ENCODE measurements at regions not wholly inside any gene's neighbourhood (a gene's known extent, or its start where the extent isn't known, plus 50 kb on each side); places are given as distances from the start of the nearest gene placed in this dataset.
"Not testable (repeated sequence)": the region's sequence is repeated elsewhere in the genome, so short reads cannot be mapped to it uniquely, and the experiment has no call there.

- TF ChIP-seq CTCF (IDR thresholded peaks at IDR 0.05), result no peak
- Histone ChIP-seq H3K4me3 (no peak overlapping the region), H3K9me3 (peaks cover 9% of the 10 kb centered on the region), H3K4me1 (no peaks in the 10 kb centered on the region), H3K36me3 (no peaks in the 10 kb centered on the region), H3K27me3 (ENCODE audit: low read depth) (no peaks in the 10 kb centered on the region), H3K27ac (no peak overlapping the region)
- no peak for ATAC-seq
- intact Hi-C loops (cut with DNase I), result no loop called here
- no peak for DNase-seq
These were observed 1723.5 kb upstream of the LRRTM1 start for GRCh38 chr2:82027921-82028615.

GRCh38 chr2:82023710-82024109 is 1719.2 kb upstream of the LRRTM1 start:
- no peaks in the 10 kb centered on the region for H3K9me3 ChIP-seq
- DNase-seq (no peak), ATAC-seq (no peak)
- no peaks in the 10 kb centered on the region for H3K36me3 ChIP-seq
- H3K4me3 ChIP-seq, result no peak overlapping the region
- no peaks in the 10 kb centered on the region for H3K4me1 ChIP-seq
- TF ChIP-seq CTCF (IDR thresholded peaks at IDR 0.05), result no peak
- intact Hi-C loops (cut with DNase I), result no loop called here
- no peaks in the 10 kb centered on the region for H3K27me3 ChIP-seq (ENCODE audit: low read depth)
- H3K27ac ChIP-seq, result no peak overlapping the region

- DNase-seq, result no peak
- H3K4me1 ChIP-seq, result no peaks in the 10 kb centered on the region
- intact Hi-C loops (cut with DNase I), result no loop called here
- H3K9me3 ChIP-seq, result no peaks in the 10 kb centered on the region
- H3K27ac ChIP-seq, result no peak overlapping the region
- no peak for TF ChIP-seq CTCF (IDR thresholded peaks at IDR 0.05)
- no peak for ATAC-seq
- H3K4me3 ChIP-seq, result no peak overlapping the region
- H3K36me3 ChIP-seq, result no peaks in the 10 kb centered on the region
- no peaks in the 10 kb centered on the region for H3K27me3 ChIP-seq (ENCODE audit: low read depth)
These were observed 1709.1 kb upstream of the LRRTM1 start for GRCh38 chr2:82013641-82014040.

- Histone ChIP-seq H3K9me3 (no peaks in the 10 kb centered on the region), H3K27ac (no peak overlapping the region), H3K36me3 (no peaks in the 10 kb centered on the region), H3K4me1 (no peaks in the 10 kb centered on the region), H3K27me3 (ENCODE audit: low read depth) (no peaks in the 10 kb centered on the region), H3K4me3 (no peak overlapping the region)
- TF ChIP-seq CTCF (IDR thresholded peaks at IDR 0.05), result no peak
- ATAC-seq (no peak), DNase-seq (no peak)
- intact Hi-C loops (cut with DNase I), result no loop called here
These were observed 1702.6 kb upstream of the LRRTM1 start for GRCh38 chr2:82007071-82007664.

GRCh38 chr2:82005889-82006288 is 1701.3 kb upstream of the LRRTM1 start:
- H3K27ac ChIP-seq; DNase-seq; H3K27me3 ChIP-seq (ENCODE audit: low read depth); H3K9me3 ChIP-seq; H3K4me3 ChIP-seq; H3K4me1 ChIP-seq; ATAC-seq; intact Hi-C loops (cut with DNase I); H3K36me3 ChIP-seq: not testable (repeated sequence)

GRCh38 chr2:82001614-82002013 is 1697.1 kb upstream of the LRRTM1 start:
- Histone ChIP-seq H3K4me3 (no peak overlapping the region), H3K9me3 (no peaks in the 10 kb centered on the region), H3K27ac (no peak overlapping the region), H3K4me1 (no peaks in the 10 kb centered on the region), H3K36me3 (no peaks in the 10 kb centered on the region), H3K27me3 (ENCODE audit: low read depth) (no peaks in the 10 kb centered on the region)
- ATAC-seq (no peak), DNase-seq (no peak)
- intact Hi-C loops (cut with DNase I), result no loop called here
- TF ChIP-seq CTCF (IDR thresholded peaks at IDR 0.05), result no peak
